ENCODE measurements at regions not wholly inside any gene's neighbourhood (a gene's known extent, or its start where the extent isn't known, plus 50 kb on each side); places are given as distances from the start of the nearest gene placed in this dataset.

GRCh38 chr17:71464241-71464640 is 656.6 kb upstream of the SOX9 start:
- TF ChIP-seq CTCF (IDR thresholded peaks at IDR 0.05) (no peak), POLR2A (IDR thresholded peaks at IDR 0.05) (no peak), EP300 (IDR thresholded peaks at IDR 0.05) (no peak)

Measured in ovary (tissue), 3 donors.